GM12878 (cell line): ENCODE measurements at regions not wholly inside any gene's neighbourhood (a gene's known extent, or its start where the extent isn't known, plus 50 kb on each side); places are given as distances from the start of the nearest gene placed in this dataset.

Experiments used
- ASH2L ChIP-seq: fragments of 300-600, 200-600 bp; sonication (generic); IDR thresholded peaks from 2 replicates; pipeline ENCODE4 v1.6.1; 2017; ENCODE audit warnings: low read depth, mild to moderate bottlenecking, borderline replicate concordance
- CBX3 ChIP-seq: fragments of 200-600 bp; sonication (generic); IDR thresholded peaks from 2 replicates; pipeline ENCODE4 v1.6.1; 2016; ENCODE audit warnings: low read depth, borderline replicate concordance
- CEBPZ ChIP-seq: fragments of 150-350 bp; IDR thresholded peaks from 2 replicates; pipeline ENCODE4 v1.6.1; 2016; ENCODE audit warnings: low read depth, low read length
- HDAC6 ChIP-seq: fragments of 200-600 bp; sonication (generic); IDR thresholded peaks from one replicate; pipeline ENCODE4 v1.8.0; 2017; ENCODE audit warnings: antibody characterized with exemption; ENCODE audit not compliant: unreplicated experiment
- NFIC ChIP-seq: IDR thresholded peaks from 2 replicates; pipeline ENCODE4 v1.6.1; 2012; ENCODE audit warnings: low read depth, mild to moderate bottlenecking, inconsistent platforms, low read length, moderate library complexity
- RAD51 ChIP-seq: fragments of 450-650 bp; IDR thresholded peaks from 2 replicates; pipeline ENCODE4 v1.6.1; 2016; ENCODE audit warnings: moderate library complexity, mild to moderate bottlenecking, inconsistent platforms
- TCF12 ChIP-seq: IDR thresholded peaks from 2 replicates; pipeline ENCODE4 v1.6.1; 2011; ENCODE audit warnings: low read depth, mild to moderate bottlenecking, low read length
- TCF3 ChIP-seq: IDR thresholded peaks from 2 replicates; pipeline ENCODE4 v1.6.1; 2012; ENCODE audit warnings: low read depth, mild to moderate bottlenecking, low read length, borderline replicate concordance; ENCODE audit not compliant: insufficient read depth
- WRNIP1 ChIP-seq: IDR thresholded peaks from 2 replicates; pipeline ENCODE4 v1.6.1; 2011; ENCODE audit warnings: low read depth, low read length, improper control_type of control experiment, borderline replicate concordance
- TF ChIP-seq, protein P1 (sequence below): IDR thresholded peaks from 2 replicates; pipeline ENCODE4 v1.6.1; 2012; ENCODE audit warnings: improper control_type of control experiment, low read depth, low read length; ENCODE audit not compliant: insufficient replicate concordance
- TF ChIP-seq, protein P2 (sequence below): IDR thresholded peaks from 2 replicates; pipeline ENCODE4 v1.6.1; 2012; ENCODE audit warnings: mild to moderate bottlenecking, low read depth, low read length

DNA sequence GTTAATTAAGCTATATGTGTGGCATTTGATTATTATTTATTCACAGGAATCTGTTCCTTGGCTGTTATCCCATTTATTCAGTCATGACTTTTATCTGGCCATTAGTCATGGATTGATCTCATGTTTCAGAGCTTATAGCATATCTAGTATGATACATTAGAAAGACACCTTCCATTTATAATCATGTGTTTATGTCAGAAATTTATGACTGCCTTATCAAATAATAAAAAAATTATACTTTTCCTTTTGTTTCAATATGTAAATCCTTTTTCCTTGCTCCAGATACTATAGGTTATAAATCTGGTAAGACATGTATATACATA is 248.0 kb upstream of the PDE3A start (continued):
- TF ChIP-seq, protein P1, sequence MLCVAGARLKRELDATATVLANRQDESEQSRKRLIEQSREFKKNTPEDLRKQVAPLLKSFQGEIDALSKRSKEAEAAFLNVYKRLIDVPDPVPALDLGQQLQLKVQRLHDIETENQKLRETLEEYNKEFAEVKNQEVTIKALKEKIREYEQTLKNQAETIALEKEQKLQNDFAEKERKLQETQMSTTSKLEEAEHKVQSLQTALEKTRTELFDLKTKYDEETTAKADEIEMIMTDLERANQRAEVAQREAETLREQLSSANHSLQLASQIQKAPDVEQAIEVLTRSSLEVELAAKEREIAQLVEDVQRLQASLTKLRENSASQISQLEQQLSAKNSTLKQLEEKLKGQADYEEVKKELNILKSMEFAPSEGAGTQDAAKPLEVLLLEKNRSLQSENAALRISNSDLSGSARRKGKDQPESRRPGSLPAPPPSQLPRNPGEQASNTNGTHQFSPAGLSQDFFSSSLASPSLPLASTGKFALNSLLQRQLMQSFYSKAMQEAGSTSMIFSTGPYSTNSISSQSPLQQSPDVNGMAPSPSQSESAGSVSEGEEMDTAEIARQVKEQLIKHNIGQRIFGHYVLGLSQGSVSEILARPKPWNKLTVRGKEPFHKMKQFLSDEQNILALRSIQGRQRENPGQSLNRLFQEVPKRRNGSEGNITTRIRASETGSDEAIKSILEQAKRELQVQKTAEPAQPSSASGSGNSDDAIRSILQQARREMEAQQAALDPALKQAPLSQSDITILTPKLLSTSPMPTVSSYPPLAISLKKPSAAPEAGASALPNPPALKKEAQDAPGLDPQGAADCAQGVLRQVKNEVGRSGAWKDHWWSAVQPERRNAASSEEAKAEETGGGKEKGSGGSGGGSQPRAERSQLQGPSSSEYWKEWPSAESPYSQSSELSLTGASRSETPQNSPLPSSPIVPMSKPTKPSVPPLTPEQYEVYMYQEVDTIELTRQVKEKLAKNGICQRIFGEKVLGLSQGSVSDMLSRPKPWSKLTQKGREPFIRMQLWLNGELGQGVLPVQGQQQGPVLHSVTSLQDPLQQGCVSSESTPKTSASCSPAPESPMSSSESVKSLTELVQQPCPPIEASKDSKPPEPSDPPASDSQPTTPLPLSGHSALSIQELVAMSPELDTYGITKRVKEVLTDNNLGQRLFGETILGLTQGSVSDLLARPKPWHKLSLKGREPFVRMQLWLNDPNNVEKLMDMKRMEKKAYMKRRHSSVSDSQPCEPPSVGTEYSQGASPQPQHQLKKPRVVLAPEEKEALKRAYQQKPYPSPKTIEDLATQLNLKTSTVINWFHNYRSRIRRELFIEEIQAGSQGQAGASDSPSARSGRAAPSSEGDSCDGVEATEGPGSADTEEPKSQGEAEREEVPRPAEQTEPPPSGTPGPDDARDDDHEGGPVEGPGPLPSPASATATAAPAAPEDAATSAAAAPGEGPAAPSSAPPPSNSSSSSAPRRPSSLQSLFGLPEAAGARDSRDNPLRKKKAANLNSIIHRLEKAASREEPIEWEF: no peak
- TF ChIP-seq RAD51 (no peak), TCF12 (no peak), CEBPZ (no peak), WRNIP1 (no peak), NFIC (no peak), HDAC6 (no peak), CBX3 (no peak), TCF3 (no peak), ASH2L (no peak)
- TF ChIP-seq, protein P2, sequence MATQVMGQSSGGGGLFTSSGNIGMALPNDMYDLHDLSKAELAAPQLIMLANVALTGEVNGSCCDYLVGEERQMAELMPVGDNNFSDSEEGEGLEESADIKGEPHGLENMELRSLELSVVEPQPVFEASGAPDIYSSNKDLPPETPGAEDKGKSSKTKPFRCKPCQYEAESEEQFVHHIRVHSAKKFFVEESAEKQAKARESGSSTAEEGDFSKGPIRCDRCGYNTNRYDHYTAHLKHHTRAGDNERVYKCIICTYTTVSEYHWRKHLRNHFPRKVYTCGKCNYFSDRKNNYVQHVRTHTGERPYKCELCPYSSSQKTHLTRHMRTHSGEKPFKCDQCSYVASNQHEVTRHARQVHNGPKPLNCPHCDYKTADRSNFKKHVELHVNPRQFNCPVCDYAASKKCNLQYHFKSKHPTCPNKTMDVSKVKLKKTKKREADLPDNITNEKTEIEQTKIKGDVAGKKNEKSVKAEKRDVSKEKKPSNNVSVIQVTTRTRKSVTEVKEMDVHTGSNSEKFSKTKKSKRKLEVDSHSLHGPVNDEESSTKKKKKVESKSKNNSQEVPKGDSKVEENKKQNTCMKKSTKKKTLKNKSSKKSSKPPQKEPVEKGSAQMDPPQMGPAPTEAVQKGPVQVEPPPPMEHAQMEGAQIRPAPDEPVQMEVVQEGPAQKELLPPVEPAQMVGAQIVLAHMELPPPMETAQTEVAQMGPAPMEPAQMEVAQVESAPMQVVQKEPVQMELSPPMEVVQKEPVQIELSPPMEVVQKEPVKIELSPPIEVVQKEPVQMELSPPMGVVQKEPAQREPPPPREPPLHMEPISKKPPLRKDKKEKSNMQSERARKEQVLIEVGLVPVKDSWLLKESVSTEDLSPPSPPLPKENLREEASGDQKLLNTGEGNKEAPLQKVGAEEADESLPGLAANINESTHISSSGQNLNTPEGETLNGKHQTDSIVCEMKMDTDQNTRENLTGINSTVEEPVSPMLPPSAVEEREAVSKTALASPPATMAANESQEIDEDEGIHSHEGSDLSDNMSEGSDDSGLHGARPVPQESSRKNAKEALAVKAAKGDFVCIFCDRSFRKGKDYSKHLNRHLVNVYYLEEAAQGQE: no peak
